HG02943 (cell line): ENCODE measurements at regions not wholly inside any gene's neighbourhood (a gene's known extent, or its start where the extent isn't known, plus 50 kb on each side); places are given as distances from the start of the nearest gene placed in this dataset.
"Not testable (repeated sequence)": the region's sequence is repeated elsewhere in the genome, so short reads cannot be mapped to it uniquely, and the experiment has no call there.

Experiments used
- ATAC-seq: cut with Tn5 transposase; IDR thresholded peaks from one replicate; pipeline ENCODE4 v1.9.1; 2021; ENCODE audit warnings: mild to moderate bottlenecking, low read depth, moderate library complexity; ENCODE audit not compliant: unreplicated experiment

- not testable (repeated sequence) for ATAC-seq
Measured at GRCh38 chr2:40676134-40676790, 224.4 kb upstream of the SLC8A1 start.

- no peak for ATAC-seq
Measured at GRCh38 chr2:40680547-40680946, 228.7 kb upstream of the SLC8A1 start.

- ATAC-seq = no peak
Measured at GRCh38 chr2:40690036-40690435, 238.1 kb upstream of the SLC8A1 start.

DNA sequence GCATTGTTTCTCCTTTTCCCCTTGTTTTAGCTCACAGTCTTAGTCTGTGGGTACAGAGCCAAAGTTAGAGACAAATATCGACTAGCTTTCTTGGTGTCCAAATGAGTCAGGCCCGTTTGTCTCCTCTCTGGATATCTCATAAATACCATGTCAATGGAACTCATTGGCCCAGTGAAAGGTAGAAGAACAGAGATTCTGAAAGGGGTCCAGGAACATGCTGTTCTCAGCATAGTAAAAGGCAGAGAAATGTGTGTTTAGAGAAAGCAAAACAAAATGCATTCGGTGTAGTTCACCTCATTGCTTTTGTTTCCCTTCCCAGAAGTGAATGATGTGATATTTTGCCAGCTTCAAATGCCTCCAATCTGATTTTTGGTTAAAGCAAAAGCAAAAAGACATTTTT lies 238.6 kb upstream of the SLC8A1 start:
- no peak for ATAC-seq

DNA sequence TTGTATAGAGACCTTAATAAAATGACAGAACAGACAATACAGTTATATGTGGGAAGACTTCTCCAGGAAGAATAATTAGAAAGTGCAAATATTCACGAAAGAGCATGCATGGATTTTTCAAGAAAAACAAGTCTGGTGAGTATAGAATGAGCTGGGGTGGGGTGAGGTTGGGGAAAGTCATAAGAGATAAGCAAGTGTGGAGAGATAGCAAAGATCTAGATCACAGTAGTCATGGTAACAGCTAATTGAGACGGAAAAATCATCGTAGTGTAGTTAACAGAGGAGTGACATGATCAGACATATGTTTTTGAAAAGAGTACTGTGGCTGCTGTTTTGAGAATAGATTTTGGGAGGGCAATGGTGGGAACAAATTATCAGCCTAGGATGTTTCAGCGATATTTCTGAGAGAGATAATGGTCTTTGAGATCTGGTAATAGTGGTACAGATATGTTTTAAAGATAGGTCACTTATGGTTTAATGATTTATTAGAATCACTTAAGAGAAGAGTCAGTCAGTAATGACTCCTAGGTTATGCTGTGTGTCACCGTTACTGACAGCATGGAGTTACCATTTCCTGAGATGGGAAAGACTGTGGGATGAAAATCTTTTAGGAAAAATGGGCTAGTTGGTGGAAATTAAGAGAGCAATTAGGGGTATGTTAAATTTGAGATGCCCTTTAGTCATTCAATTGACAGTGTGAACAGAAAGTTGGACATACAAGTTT lies 248.5 kb upstream of the SLC8A1 start:
- ATAC-seq = no peak

DNA sequence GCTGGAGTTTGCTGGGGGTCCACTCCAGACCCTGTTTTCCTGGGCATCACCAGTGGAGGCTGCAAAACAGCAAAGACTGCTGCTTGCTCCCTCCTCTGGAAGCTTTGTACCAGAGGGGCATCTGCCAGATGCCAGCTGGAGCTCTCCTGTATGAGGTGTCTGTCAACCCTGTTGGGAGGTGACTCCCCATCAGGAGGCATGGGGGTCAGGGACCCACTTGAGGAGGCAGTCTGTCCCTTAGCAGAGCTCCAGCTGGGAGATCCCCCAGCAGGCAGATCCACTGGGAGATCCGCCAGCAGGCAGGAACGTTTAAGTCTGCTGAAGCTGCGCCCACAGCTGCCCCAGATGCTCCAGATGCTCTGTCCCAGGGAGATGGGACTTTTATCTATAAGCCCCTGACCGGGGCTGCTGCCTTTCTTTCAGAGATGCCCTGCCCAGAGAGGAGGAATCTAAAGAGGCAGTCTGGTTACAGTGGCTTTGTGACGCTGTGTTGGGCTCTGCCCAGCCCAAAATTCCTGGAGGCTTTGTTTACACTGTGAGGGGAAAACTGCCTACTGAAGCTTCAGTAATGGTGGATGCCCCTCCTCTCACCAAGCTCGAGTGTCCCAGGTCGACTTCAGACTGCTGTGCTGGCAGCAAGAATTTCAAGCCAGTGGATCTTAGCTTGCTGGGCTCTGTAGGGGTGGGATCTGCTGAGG lies 260.5 kb upstream of the SLC8A1 start:
- ATAC-seq = not testable (repeated sequence)

- no peak for ATAC-seq
Measured at GRCh38 chr2:40716879-40717278, 265.0 kb upstream of the SLC8A1 start.

GRCh38 chr2:40719414-40719813 lies 267.5 kb upstream of the SLC8A1 start:
- no peak for ATAC-seq

DNA sequence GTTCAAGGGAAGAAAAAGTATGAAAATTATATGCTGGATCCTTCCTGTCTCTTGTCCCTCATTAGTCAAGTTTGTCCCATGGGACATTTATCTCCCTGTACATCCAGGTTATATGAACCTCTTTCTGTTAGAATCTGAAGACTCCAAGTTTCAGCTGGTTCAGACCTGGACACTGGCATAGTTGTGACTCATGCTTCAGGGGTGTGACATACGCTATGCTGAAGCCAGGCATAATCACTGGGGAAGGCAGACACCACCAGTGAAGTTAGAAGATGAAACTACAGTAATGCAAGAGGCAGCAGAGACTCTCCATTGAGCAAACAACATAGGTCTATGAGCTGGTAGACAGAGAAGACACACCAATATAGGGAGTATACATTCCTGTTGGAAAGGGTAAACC lies 269.7 kb upstream of the SLC8A1 start:
- ATAC-seq = no peak

DNA sequence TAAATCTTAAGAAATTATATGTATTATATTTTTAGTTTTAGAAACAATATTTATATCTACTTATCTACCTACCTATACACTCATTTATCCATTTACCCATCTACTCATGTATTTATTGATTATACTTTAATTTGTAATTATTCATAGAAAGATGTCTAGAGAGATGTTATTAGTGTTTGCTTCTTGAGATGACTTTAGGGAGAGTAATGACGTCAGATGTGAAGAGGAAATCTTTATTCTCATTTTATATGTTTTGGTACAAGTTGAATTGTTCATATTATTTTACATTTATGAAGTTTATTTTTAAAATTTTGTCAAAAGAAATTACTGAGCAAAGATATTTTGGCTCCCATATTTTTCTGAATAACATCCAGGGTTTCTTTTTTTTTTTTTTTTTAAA lies 271.3 kb upstream of the SLC8A1 start:
- ATAC-seq = no peak

GRCh38 chr2:40725040-40725439 lies 273.1 kb upstream of the SLC8A1 start:
- ATAC-seq = no peak

GRCh38 chr2:40725950-40726349 lies 274.1 kb upstream of the SLC8A1 start:
- ATAC-seq = no peak

GRCh38 chr2:40734797-40735196 lies 282.9 kb upstream of the SLC8A1 start:
- no peak for ATAC-seq

DNA sequence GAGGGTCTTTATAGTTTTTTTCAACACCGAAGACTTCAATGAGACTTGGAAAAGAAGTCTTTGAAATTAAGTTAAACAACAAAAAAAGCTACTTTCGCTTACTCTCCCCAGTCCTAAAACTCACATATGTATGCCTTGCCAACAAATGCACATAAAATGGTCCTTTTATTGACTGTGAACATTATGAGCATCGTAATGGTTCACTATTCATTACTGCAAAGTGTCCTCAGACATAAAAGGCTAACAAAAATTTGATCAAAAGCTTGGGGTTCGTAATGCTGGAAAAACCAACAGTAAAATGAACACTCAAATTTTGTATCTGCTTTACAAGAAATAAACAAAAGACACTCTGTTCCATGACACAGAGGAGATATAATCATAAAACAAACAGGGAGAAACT lies 285.3 kb upstream of the SLC8A1 start:
- no peak for ATAC-seq

DNA sequence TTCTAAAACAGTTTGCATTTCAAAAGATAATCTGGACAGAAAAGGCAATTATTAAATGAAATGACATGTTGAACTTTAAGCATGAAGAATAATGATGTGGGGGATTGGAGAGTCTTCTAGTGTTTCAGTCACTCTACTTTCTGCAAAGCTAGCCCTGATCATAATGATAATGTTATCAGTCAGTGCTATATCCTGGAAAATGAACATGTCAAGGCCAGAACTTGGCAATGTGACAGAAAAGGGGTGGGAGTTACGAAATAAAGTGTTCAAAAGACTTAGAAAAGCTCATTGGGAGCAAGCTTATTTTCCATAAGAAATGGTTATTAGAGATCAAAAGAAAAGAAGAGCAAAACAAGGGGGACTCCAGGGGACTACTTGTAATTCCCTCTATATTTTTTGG lies 288.5 kb upstream of the SLC8A1 start:
- ATAC-seq = no peak

- ATAC-seq = no peak
Measured at GRCh38 chr2:40741532-40741931, 289.6 kb upstream of the SLC8A1 start.

- ATAC-seq = no peak
Measured at GRCh38 chr2:40746191-40746590, 294.3 kb upstream of the SLC8A1 start.

- ATAC-seq = no peak
Measured at GRCh38 chr2:40751981-40752380, 300.1 kb upstream of the SLC8A1 start.

- no peak for ATAC-seq
Measured at GRCh38 chr2:40752796-40753195, 300.9 kb upstream of the SLC8A1 start.

DNA sequence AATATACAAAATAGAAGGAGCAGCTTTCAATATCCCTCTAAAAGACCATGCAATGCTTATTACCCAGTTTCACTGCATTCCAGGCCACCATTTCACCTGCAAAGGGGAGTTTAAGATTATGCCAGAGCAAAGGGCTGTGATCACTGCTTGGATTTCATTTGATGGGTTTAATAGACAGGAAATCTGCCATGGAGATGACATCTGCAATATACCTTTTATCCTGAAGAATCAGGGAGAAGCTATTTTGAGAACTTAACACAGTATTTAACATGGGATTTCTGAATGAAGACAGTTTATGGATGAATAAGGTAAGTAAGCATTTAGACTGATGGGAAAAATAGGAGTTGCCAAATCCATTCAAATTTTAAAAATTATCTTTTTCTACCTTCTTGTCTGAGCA lies 303.0 kb upstream of the SLC8A1 start:
- ATAC-seq = no peak

- ATAC-seq = no peak
Measured at GRCh38 chr2:40758401-40759155, 306.7 kb upstream of the SLC8A1 start.
